GM12872 (cell line): ENCODE measurements at regions not wholly inside any gene's neighbourhood (a gene's known extent, or its start where the extent isn't known, plus 50 kb on each side); places are given as distances from the start of the nearest gene placed in this dataset.

Experiments used
- CTCF ChIP-seq: IDR thresholded peaks from 3 replicates; pipeline ENCODE4 v1.5.1; 2011; ENCODE audit warnings: low read depth, mild to moderate bottlenecking, low read length, moderate library complexity; ENCODE audit not compliant: insufficient read depth

- TF ChIP-seq CTCF: no peak
These were observed 289.8 kb upstream of the STS start for GRCh38 chrX:6857749-6858148.

- no peak for TF ChIP-seq CTCF
These were observed 291.0 kb upstream of the STS start for GRCh38 chrX:6856471-6856870.

- TF ChIP-seq CTCF: no peak
These were observed 294.6 kb upstream of the STS start for GRCh38 chrX:6852869-6853268.

GRCh38 chrX:6852121-6852520 lies 295.4 kb upstream of the STS start:
- TF ChIP-seq CTCF: no peak

GRCh38 chrX:6851140-6851539 lies 296.4 kb upstream of the STS start:
- TF ChIP-seq CTCF: no peak

GRCh38 chrX:6849716-6850414 lies 297.6 kb upstream of the STS start:
- no peak for TF ChIP-seq CTCF

GRCh38 chrX:6832619-6833018 lies 297.7 kb upstream of the VCX3A start:
- TF ChIP-seq CTCF: no peak
